T-helper 2 cell treated with Interferon-gamma antibody and Interleukin-4, amounts not matched to agents 5 μg/mL and 100 μg/mL, for 36 hours (primary cell): ENCODE measurements at regions not wholly inside any gene's neighbourhood (a gene's known extent, or its start where the extent isn't known, plus 50 kb on each side); places are given as distances from the start of the nearest gene placed in this dataset.

Experiments used
- DNase-seq: peaks from one replicate; pipeline ENCODE4 v3.0.0; 2021; ENCODE audit warnings: low spot score
- H3K27ac Mint-ChIP-seq: one replicate; pipeline ENCODE4 v1.8.0; 2021; ENCODE audit warnings: mild to moderate bottlenecking, mixed read lengths
- H3K27me3 Mint-ChIP-seq: one replicate; pipeline ENCODE4 v1.8.0; 2021; ENCODE audit warnings: low read depth, mixed read lengths
- H3K36me3 Mint-ChIP-seq: one replicate; pipeline ENCODE4 v1.8.0; 2021; ENCODE audit warnings: low read depth, mixed read lengths
- H3K4me1 Mint-ChIP-seq: one replicate; pipeline ENCODE4 v1.8.0; 2021; ENCODE audit warnings: low read depth, mixed read lengths
- H3K4me3 Mint-ChIP-seq: one replicate; pipeline ENCODE4 v1.8.0; 2022; ENCODE audit warnings: mild to moderate bottlenecking, moderate library complexity, mixed read lengths
- H3K9me3 Mint-ChIP-seq: one replicate; pipeline ENCODE4 v1.8.0; 2021; ENCODE audit warnings: mixed read lengths

DNA sequence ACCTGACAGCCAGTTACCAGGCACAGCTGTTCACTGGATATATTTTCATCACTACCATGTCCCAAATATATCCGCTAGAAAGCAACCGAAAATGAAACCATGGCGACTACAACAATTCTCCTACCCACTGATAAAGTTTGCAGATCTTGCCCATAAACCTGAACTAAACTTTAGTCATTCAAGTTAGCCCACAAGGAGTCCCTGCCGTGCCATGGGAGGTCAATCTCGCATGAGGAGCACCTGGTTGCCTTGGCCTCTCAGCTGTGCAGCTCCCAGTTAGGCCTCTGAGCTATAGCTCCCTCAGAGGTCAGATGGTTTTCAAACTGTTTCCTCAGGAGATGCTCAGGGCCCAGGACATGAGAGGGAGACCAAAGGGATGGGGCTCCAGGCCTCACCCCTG lies 211.1 kb upstream of the RNF32 start:
- H3K27ac Mint-ChIP-seq = no peak overlapping the region
- DNase-seq = no peak
- peaks cover 14% of the 10 kb centered on the region for H3K27me3 Mint-ChIP-seq
- no peaks in the 10 kb centered on the region for H3K9me3 Mint-ChIP-seq
- H3K4me1 Mint-ChIP-seq = no peaks in the 10 kb centered on the region
- H3K4me3 Mint-ChIP-seq = no peak overlapping the region
- H3K36me3 Mint-ChIP-seq = no peaks in the 10 kb centered on the region

DNA sequence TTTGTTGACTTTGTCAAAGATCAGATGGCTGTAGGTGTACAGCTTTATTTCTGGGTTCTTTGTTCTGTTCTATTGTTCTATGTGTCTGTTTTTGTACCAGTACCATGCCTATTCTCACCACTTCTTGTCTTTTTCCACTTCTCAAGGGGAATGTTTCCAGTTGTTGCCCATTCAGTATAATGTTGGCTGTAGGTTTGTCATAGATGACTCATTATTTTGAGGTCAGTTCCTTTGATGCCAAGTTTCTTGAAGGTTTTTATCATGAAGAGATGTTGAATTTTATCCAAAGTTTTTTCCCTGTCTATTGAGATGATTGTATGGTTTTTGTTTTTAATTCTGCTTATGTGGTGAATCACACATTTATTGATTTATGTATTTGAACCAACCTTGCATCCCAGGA lies 216.7 kb upstream of the RNF32 start:
- Mint-ChIP-seq H3K4me3 (no peak overlapping the region), H3K9me3 (no peaks in the 10 kb centered on the region), H3K27ac (no peak overlapping the region), H3K4me1 (no peaks in the 10 kb centered on the region), H3K36me3 (no peaks in the 10 kb centered on the region), H3K27me3 (peaks cover 34% of the 10 kb centered on the region)
- DNase-seq = no peak

DNA sequence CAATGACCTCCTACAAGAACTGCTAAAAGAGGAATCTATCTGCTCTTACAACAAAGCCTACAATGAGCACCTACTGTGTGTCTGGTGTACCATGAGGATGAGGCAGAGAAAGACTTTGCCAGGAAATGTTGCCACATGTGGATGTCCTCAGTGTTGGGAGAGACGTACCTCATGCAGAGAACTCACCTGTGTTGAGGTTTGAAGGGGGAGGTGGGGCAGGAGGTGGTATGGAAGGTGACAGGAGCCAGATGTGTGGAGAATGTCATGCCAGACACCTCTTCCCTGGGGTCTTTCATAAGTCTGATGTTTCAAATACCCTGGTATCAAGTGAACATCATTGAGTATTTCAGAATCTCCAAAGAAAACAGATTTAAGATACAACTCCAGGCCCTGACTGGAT lies 220.1 kb upstream of the RNF32 start:
- no peak overlapping the region for H3K4me3 Mint-ChIP-seq
- peaks cover 27% of the 10 kb centered on the region for H3K27me3 Mint-ChIP-seq

DNA sequence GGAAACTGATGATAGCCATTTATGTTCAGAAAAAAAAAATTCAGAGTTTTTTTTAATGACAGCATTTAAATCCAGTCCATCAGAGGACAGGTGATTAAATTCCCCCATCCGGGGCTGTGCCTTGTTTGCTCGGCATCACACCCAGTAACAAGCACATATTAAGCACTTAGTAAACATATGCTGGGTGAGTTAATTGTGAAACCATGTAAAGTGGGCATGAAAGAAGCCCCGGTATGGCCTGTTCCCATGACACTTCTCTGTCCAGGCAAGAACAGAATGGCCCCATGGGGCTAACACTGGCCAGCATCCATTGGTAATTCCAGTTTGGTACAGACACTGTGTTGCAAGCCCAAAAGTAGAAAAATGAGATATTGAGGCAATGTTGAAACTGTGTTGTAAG lies 220.8 kb upstream of the RNF32 start:
- H3K36me3 Mint-ChIP-seq = no peaks in the 10 kb centered on the region
- DNase-seq = no peak
- H3K9me3 Mint-ChIP-seq = no peaks in the 10 kb centered on the region
- peaks cover 23% of the 10 kb centered on the region for H3K27me3 Mint-ChIP-seq
- H3K4me1 Mint-ChIP-seq = no peaks in the 10 kb centered on the region
- H3K4me3 Mint-ChIP-seq = no peak overlapping the region
- H3K27ac Mint-ChIP-seq = no peak overlapping the region

More for the DNA sequence above, 220.1 kb upstream of the RNF32 start:
- Mint-ChIP-seq H3K27ac (no peak overlapping the region), H3K4me1 (no peaks in the 10 kb centered on the region), H3K9me3 (no peaks in the 10 kb centered on the region), H3K36me3 (no peaks in the 10 kb centered on the region)
- DNase-seq = no peak

GRCh38 chr7:156402255-156402654 lies 238.3 kb upstream of the RNF32 start:
- DNase-seq = no peak
- H3K27ac Mint-ChIP-seq = no peak overlapping the region
- no peak overlapping the region for H3K4me3 Mint-ChIP-seq
- peaks cover 14% of the 10 kb centered on the region for H3K27me3 Mint-ChIP-seq
- H3K36me3 Mint-ChIP-seq = no peaks in the 10 kb centered on the region
- no peaks in the 10 kb centered on the region for H3K9me3 Mint-ChIP-seq
- H3K4me1 Mint-ChIP-seq = no peaks in the 10 kb centered on the region

DNA sequence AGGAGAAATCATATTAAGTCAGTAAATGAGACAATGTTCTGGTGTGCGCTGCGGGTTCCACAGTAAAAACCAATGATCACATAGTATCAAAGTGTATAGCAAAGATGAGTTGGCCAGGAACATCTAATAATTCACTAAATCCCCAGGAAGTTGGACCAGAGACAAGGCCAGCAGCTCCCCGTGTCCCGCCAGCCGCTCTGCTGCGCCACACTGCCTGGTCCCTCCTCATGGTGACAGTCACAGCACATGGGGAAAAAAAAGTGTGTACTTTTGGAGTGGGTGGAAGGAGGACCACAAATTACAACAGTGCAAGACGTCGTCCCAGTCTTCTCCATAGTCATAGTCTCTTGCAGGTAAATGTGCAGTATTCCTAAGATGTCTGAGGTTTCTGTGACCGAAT lies 239.0 kb upstream of the RNF32 start:
- Mint-ChIP-seq H3K36me3 (no peaks in the 10 kb centered on the region), H3K27me3 (peaks cover 15% of the 10 kb centered on the region), H3K27ac (no peak overlapping the region), H3K4me1 (no peaks in the 10 kb centered on the region), H3K4me3 (no peak overlapping the region), H3K9me3 (no peaks in the 10 kb centered on the region)
- DNase-seq = no peak

GRCh38 chr7:156400046-156400445 lies 240.5 kb upstream of the RNF32 start:
- Mint-ChIP-seq H3K4me3 (no peak overlapping the region), H3K27ac (no peak overlapping the region), H3K4me1 (no peaks in the 10 kb centered on the region), H3K27me3 (peaks cover 9% of the 10 kb centered on the region), H3K36me3 (no peaks in the 10 kb centered on the region), H3K9me3 (no peaks in the 10 kb centered on the region)
- DNase-seq = no peak

- Mint-ChIP-seq H3K4me1 (no peaks in the 10 kb centered on the region), H3K9me3 (no peaks in the 10 kb centered on the region), H3K36me3 (no peaks in the 10 kb centered on the region), H3K4me3 (no peak overlapping the region), H3K27ac (no peak overlapping the region), H3K27me3 (peaks cover 9% of the 10 kb centered on the region)
- no peak for DNase-seq
Observed at GRCh38 chr7:156397249-156397648, 243.3 kb upstream of the RNF32 start.

GRCh38 chr7:156389116-156389692 lies 251.4 kb upstream of the RNF32 start:
- H3K36me3 Mint-ChIP-seq = no peaks in the 10 kb centered on the region
- no peaks in the 10 kb centered on the region for H3K27me3 Mint-ChIP-seq
- H3K4me1 Mint-ChIP-seq = no peaks in the 10 kb centered on the region
- H3K9me3 Mint-ChIP-seq = no peaks in the 10 kb centered on the region
- H3K4me3 Mint-ChIP-seq = no peak overlapping the region
- no peak overlapping the region for H3K27ac Mint-ChIP-seq
- DNase-seq = no peak

DNA sequence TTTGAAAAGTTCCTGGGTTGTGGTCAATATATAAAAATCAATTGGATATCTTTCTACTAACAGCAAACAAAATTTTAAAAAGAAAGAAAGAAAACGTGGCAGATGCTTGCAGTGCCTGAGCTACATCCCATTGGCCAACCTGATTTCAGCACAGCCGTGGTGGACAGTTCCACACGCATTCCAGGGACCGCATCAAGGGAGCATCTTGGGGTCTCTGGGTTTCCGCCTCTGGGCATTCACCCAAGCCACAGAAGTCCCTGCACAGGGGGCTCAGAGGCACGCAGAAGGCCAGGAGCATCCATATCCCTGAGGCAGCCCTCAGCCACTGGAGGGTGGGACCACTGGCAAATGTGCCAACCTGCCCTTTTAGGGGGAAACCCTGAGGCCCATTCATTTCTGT lies 254.5 kb upstream of the RNF32 start:
- H3K27me3 Mint-ChIP-seq = no peaks in the 10 kb centered on the region
- DNase-seq = no peak
- no peak overlapping the region for H3K4me3 Mint-ChIP-seq
- H3K36me3 Mint-ChIP-seq = no peaks in the 10 kb centered on the region
- no peak overlapping the region for H3K27ac Mint-ChIP-seq
- no peaks in the 10 kb centered on the region for H3K4me1 Mint-ChIP-seq
- no peaks in the 10 kb centered on the region for H3K9me3 Mint-ChIP-seq

DNA sequence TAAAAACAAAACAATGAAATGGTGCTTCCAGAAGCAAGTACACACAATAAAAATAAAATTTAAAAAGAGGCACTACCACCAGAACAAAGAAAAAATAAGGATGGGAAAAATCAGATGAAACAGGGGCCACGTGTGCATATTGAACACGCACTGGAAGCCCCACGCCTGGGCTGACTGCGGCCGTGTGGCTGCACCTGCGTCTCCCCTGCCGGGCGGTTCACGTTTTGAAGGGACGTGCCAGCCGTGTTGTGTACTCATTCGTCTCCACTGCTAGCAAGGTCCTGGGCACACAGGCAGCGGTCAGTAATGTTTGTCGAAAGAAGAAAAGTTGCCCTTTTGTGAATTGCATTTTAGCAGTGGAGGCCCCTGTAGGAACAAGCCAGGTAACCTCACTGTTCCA lies 255.9 kb upstream of the RNF32 start:
- H3K9me3 Mint-ChIP-seq = no peaks in the 10 kb centered on the region

DNA sequence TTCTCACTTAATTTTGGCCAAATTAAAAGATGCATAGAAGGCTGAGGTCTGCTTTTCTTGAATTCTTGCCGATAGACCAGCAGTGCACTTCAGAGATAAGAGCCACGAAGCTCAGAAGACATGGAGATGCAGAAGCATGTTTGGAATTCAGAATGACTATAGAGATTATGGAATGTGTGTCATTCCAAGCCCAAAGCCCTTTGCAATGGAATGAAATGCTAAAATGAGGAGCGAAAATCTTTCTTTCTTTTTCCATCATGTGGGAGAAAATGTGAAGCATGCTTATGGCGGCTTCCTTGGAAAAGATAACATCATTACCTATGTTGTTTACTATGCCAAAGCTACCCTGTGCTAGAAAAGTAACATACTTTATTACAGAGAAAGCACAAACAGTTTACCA lies 257.0 kb upstream of the RNF32 start:
- no peaks in the 10 kb centered on the region for H3K4me1 Mint-ChIP-seq

More for the DNA sequence above, 255.9 kb upstream of the RNF32 start:
- DNase-seq = no peak
- no peaks in the 10 kb centered on the region for H3K27me3 Mint-ChIP-seq
- H3K36me3 Mint-ChIP-seq = no peaks in the 10 kb centered on the region
- no peak overlapping the region for H3K4me3 Mint-ChIP-seq
- H3K4me1 Mint-ChIP-seq = no peaks in the 10 kb centered on the region
- no peak overlapping the region for H3K27ac Mint-ChIP-seq

DNA sequence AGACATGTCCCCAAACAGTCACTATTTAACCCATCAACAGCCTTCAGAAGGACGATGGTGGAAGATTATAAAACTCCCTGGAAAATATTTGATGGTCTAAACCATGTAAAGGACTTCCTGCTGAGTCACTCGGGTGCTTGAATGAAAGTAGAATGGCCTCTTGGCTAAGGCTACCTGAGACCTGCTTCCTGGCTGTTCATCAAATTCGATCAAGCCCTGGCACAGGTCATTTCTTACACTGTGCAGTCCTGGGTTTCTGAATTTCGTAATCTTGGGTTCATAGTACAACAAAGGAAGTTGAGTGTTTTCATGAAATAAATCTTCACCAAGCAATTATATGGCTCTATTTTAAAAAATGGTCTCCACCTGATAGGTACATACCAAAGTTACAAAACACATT lies 260.3 kb upstream of the RNF32 start:
- H3K27me3 Mint-ChIP-seq = no peaks in the 10 kb centered on the region
- no peaks in the 10 kb centered on the region for H3K4me1 Mint-ChIP-seq

More for the DNA sequence above, 257.0 kb upstream of the RNF32 start:
- no peak for DNase-seq
- H3K4me3 Mint-ChIP-seq = no peak overlapping the region
- H3K9me3 Mint-ChIP-seq = no peaks in the 10 kb centered on the region
- no peak overlapping the region for H3K27ac Mint-ChIP-seq
- H3K27me3 Mint-ChIP-seq = no peaks in the 10 kb centered on the region
- H3K36me3 Mint-ChIP-seq = no peaks in the 10 kb centered on the region

GRCh38 chr7:156379324-156380070 lies 261.1 kb upstream of the RNF32 start:
- H3K4me1 Mint-ChIP-seq = no peaks in the 10 kb centered on the region
- no peaks in the 10 kb centered on the region for H3K9me3 Mint-ChIP-seq
- no peaks in the 10 kb centered on the region for H3K27me3 Mint-ChIP-seq
- H3K4me3 Mint-ChIP-seq = no peak overlapping the region
- no peaks in the 10 kb centered on the region for H3K36me3 Mint-ChIP-seq
- no peak overlapping the region for H3K27ac Mint-ChIP-seq
- no peak for DNase-seq

More for the DNA sequence above, 260.3 kb upstream of the RNF32 start:
- H3K9me3 Mint-ChIP-seq = no peaks in the 10 kb centered on the region
- no peaks in the 10 kb centered on the region for H3K36me3 Mint-ChIP-seq
- H3K4me3 Mint-ChIP-seq = no peak overlapping the region
- no peak overlapping the region for H3K27ac Mint-ChIP-seq
- DNase-seq = no peak

DNA sequence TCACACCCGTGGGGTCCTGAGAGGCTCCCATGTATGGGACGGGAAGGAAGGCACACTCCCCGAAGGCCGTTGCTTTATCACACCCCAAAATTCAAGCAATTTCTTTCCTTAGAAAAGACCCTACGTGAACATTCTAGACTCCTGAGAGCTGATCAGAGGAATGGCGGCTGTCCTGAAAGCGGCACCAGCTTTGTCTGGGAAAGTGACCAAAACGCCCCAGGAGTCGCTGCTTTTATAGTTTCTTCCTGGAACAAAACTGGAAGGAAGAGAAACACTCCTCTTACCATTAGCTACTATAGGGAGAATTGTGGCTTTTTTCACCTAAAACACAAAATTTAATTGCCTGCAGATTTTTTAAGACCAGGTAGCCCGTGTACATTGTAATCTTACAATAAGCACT lies 261.8 kb upstream of the RNF32 start:
- Mint-ChIP-seq H3K27me3 (no peaks in the 10 kb centered on the region), H3K36me3 (no peaks in the 10 kb centered on the region), H3K4me1 (no peaks in the 10 kb centered on the region), H3K9me3 (no peaks in the 10 kb centered on the region), H3K27ac (no peak overlapping the region), H3K4me3 (no peak overlapping the region)
- no peak for DNase-seq
